NCI-H128 (cell line): ENCODE measurements at regions not wholly inside any gene's neighbourhood (a gene's known extent, or its start where the extent isn't known, plus 50 kb on each side); places are given as distances from the start of the nearest gene placed in this dataset.
"Not testable (repeated sequence)": the region's sequence is repeated elsewhere in the genome, so short reads cannot be mapped to it uniquely, and the experiment has no call there.

Source experiments
- DNase-seq: peaks from one replicate; lab custom pipeline; 2025; ENCODE audit not compliant: unreplicated experiment; lab: John Stamatoyannopoulos, UW

DNA sequence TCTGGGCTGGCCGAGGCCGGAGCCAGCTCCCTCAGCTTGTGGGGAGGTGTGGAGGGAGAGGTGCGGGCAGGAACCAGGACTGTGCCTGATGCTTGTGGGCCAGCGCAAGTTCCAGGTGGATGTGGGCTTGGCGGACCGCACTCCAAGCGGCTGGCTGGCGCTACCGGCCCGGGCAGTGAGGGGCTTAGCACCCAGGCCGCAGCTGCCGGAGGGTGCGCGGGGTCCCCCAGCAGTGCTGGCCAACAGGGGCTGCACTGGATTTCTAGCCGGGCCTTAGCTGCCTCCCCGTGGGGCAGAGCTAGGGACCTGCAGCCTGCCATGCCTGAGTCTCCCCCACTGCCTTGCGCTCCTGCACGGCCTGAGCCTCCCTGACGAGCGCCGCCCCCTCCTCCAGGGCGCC is 242.8 kb downstream of the CCSER2 start:
- no peak for DNase-seq

DNA sequence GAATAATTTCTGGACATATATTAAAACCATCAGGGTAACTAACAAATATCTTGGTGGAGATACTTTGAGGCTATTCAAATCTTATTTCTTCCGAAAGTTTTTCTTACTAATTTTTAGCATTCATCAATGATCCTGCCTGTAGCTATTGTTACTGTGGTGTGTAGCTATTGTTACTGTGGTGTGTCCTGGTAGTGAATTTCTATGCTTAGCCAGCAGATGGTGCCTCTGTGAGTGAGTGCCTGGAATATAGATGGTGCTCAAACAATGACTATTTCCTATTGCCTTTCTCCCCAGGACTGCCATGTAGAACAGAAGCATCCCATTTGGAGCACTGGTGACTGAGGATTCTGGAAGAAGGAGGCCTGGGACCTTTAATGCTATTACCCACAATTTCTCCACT is 245.7 kb downstream of the CCSER2 start:
- DNase-seq: no peak

DNA sequence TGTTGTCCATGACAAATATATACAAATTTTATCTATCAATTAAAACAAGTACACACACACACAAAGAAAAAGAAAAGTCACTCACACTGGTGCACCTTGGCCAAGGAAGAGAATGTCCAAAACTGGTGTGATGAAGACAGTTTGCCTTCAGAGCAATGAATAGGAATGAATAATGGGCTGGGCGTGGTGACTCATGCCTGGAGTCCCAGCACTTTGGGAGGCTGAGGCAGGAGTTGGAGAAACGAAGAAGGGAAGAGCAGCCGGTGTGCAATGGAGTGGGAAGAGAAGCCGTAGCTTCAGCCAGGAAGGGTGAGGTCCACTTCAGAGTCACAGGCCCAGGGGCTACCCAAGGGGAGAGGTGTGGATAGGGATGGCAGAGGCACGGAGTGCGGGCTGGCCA is 253.6 kb downstream of the CCSER2 start:
- DNase-seq: no peak

DNA sequence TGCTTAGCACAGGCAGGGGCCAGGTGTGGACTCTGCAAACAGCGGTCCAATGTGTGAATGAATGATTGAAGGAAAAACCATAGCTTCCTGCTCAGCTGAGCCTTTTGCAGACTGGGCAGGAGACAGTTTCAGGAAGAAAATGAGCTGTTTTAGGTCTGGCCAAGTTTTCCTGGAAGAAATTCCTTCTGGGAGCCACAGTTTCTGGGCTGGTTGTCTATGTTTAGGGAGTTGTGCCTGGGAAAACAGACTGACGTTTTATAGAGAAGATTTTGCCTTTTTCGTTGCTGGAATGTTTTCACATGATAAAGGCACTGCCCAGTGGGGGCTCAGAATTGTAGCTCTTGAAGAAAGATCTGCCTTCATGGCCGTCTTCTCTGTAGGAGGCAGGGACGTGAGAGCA is 255.1 kb downstream of the CCSER2 start:
- DNase-seq: no peak

DNA sequence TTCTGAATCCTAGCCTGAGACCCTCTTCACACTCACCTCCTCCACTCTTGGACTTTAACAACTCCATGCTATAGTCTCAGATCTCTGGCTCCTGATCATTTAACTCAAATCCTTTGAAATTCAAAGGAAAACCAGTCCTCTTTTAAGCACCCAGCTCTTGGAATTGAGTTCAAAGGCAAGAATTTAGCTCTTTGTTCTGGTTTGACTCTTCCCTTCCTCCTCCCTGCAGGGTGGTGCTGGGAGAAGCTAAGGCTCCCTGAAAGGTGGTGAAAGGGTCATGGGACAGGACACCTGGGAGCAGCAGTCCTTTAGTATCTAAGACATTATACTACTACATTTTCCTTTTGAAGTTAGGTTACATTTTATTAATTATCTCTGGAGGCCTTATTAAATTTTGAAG is 259.4 kb downstream of the CCSER2 start:
- DNase-seq: no peak

DNA sequence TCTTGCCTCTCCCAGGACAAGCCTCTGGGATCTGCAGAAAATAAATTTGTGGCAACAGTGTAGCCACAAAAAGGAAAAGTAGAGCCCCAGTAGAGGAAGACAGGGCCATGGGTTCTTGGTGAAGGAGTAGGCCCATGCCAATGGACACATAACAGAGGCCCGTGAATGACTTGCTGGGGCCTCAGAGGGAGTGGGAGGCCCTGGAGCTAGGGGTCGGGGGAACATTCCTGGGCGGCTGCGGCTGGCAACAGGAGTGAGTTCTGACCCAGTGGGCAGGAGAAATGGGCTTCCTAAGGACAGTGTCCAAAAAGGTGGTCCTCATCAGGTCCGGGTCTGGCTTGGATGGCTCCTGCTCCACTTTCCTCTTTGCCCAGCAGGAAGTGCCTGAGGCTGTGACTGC is 260.0 kb downstream of the CCSER2 start:
- no peak for DNase-seq

DNA sequence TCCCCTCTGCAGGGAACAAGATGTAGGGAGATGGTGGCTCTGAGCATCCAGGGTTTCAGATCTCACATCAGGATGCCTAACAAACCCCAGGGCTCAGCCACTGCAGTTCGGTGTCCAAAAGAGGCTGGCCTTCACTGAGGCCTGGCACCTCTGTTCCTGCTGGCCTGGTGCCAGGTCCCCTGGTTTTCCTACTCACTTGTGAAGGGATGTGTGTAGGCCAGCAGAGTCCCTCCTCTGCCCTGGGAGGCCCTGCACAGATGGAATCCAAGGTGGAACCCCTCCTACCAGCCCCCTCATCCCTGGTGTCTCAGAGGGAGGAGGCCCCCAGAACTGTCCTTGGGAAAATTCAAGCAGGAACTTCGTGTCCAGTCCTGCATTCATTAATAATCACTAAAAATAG is 260.6 kb downstream of the CCSER2 start:
- no peak for DNase-seq

DNA sequence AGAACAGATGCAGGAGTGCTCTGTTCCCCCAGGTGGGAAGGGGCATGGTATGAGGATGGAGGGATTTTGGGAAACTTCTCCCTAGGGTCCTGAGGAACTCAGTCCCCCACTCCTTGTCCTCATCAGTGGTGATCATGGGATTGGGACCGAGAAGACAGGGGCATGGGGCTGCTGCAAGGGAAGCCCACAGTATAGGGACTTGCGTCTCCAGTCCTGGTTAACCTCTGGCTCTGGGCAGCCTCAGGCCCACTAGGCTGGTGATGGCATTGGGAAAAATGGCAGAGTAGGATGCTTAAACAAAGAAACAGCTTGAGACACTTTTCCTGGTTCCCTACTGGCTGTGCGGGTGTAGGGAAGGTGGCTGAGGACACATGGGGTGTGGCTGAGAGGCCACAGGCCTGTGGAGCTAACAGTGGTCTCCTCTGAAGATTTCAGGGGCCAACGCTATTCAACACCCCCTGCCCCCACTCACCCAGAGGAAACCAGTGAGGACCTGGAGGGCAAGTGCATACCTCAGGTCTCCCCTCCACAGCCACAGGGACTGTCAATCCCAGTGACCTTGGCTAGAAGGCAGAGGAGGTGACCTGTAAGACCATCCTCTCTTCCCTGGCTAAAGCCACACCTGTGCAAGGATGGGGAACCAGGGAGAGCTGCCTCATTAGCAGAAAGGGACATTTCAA is 261.3 kb downstream of the CCSER2 start:
- no peak for DNase-seq

DNA sequence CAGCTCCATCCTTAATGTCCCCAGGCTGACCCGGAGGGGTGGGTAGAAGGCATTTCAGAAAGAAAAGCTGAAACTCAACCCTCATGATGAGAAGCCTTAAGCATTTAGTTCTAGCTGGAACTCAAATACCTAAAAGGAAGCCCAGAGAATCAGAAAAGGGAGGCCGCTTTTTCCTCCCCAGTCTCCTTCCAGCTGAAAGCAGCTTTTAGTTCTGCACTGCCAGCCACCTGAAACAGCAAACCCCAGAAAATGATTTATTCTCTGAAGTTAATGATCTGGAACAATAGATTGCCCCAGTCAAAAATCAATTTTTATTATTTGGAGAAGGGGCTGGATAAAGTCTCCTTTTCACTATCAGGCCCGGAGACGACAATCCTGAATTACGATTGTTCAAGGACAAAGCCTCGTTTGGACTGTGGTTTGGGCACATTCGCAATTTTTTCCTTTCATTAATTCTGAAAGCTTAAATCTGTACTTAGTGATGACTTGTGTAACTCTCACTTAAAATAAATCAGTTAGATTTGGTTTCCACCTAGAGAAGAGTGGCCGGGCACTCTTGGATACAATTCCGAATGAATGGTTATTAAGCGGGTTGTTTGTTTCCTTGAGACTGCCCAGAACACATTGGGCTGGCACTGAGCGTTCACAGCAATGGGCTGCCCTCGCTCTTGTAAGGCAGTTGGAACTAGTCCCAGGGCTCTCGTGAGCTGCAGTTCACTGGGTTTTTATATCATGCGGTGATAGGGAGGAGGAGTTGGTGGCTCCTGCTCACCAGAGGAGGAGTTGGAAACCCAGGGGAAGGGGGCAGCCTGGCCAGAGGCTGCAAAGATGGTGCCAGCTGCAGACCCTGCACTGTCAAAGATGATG is 262.2 kb downstream of the CCSER2 start:
- peak; percentile 34 for DNase-seq

DNA sequence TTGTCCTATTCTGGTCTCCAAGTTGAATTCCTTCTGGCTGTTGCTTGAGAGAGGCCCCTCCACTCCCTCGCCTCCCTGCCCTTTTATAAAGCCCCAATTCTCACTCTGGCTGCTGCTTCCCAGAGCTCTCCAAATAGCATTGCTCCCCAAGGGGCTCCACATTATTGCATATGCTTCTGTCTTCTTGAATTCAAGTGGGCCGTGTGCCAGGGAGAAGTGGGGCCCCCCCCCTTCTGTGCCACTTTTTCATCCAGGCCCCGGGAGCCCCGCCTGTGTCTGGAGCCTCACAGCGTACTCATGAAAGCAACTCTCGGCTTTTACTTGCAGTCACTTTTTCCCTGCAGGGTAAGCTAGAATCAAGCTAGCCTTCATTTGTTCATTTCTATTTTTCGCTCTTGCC is 265.1 kb downstream of the CCSER2 start:
- DNase-seq: peak; percentile 6

DNA sequence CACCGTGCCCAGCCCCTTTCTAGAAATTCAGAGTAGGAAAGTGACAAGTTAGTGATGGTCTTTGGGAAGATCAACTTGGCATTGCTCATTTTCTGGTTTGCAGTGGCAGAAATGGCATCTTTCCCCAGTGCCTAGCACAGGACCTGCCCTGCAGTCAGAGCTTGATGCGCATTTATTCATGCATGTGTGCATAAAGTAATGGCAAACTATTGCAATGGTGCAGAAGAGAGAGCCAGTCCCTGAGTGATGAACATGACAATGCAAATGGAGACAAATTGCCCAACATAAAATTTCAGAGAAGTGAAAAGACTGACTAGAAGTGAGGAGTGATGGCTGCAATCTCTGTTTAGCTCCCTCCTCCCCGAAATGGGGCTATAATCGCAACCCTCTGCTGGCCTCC is 268.2 kb downstream of the CCSER2 start:
- no peak for DNase-seq

DNA sequence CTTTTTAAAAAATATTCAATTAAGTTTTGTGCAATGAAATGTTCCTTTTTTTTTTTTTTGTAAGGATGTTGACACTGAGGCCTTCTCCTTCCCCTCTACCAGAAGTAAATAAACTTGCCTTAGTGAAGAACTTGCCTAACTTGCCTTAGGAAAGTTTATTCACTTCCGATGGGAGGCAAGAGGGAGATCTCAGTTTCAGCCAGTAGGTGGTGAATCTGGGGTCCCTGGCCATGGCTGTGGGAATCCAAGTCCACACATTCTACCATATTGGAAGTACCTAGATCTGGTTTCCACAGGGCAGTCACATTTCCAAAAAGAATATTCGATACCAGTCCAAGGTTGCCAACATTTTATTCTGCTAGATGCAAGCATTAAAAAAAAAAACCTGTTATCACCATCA is 270.9 kb downstream of the CCSER2 start:
- no peak for DNase-seq

DNA sequence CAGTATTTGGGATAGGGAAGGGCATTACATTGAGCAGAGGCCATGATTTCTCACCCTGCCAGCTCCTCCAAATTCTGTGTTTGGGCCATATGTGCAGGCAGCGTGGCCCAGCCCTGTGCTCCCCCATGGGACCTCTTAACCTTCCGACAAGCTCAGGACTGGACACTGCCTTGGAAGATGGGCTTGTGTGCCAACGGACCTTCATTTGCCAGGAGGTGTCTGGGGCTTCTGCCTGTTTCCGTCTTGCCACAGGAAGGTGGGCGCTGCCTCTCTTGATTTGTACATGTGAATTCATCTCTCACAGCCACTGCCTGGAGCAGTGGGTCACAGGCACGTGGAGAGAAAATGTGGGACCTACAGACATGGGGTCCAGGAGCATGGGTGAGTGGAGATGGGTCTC is 272.6 kb downstream of the CCSER2 start:
- DNase-seq: no peak

DNA sequence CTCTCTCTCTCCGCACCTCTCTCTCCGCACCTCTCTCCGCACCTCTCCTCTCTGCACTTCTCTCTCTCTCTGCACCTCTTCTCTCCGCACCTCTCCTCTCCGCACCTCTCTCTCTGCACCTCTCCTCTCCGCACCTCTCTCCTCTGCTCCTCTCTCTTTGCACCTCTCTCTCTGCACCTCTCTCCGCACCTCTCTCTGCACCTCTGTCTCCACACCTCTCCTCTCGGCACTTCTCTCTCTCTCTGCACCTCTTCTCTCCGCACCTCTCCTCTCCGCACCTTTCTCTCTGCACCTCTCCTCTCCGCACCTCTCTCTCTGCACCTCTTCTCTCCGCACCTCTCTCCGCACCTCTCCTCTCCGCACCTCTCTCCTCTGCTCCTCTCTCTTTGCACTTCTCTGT is 274.2 kb downstream of the CCSER2 start:
- DNase-seq: not testable (repeated sequence)

DNA sequence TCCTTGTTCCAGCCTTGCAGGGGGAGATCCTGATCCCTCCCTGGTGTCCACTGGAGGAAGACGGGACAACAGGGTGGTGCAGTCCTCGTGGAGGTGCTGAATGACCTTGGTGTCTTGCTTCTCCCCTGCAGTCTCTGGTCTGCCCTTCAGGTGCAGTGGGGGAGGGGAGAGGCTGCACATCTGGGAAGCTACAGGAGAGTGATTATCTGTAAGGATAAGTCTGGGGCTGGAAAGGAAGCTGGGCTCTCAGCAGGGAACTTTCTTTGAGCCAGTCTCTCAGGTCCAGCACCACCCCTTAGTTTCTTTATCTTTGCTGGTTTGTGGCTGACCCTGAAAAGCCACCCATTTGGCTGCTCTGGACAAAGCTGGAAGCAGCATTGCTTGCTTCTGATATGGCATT is 275.6 kb downstream of the CCSER2 start:
- no peak for DNase-seq

DNA sequence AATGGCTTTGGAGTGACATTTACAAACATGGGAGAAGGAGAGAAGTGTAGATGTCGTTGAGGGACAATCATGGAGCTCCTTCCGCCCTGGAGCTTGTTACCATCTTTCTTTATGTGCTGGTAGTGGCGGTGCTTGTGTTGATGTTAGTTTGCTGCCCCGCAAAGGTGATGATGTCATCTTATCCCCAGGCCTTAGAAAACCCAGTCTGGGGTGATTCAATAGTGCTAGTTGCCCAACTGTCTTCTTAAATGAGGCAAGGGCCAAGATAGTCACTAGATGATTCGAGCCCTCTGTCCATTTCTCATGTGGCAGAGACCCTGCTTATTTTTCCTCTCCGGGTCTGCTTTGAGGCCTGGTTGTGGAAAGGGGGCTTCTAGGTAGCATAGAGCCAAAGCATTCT is 277.4 kb downstream of the CCSER2 start:
- DNase-seq: no peak

DNA sequence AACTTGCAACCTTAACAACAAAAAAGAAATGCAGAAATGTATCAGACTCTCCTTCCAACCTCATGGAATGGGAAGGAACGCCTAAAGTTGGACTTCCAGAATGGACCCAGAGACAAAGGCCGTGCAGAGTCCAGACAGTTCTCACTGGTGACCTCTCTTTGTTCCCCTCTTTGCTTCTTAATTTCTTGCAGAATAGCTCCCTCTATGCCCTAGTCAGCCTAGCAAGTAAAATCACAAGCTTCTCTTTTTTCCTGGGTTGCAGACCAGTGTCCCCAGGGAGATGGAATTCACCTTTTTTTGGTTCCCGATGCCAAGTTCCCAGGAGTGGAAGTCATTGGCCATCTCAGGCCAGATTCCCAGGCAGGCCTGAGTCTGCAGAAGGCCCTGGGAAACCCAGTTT is 278.0 kb downstream of the CCSER2 start:
- no peak for DNase-seq

DNA sequence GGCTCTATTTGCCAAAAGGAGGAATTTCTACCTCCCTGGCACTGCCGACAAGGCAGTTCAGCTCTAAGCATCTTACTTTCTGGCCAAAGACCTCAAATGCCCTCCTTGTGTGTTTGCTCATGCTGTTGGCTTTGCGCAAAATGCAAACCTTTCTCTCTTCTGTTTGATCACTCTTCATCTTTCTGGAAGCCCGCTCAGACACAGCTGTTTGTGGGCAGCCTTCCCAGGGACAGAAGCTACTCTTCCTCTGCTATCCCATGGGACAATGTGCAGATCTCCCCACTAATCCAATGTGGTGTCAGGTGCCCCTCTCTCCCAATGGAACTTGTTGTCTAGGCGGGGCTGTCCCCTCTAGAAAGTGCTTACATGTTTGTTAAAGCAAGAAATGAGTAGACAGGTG is 278.7 kb downstream of the CCSER2 start:
- no peak for DNase-seq

DNA sequence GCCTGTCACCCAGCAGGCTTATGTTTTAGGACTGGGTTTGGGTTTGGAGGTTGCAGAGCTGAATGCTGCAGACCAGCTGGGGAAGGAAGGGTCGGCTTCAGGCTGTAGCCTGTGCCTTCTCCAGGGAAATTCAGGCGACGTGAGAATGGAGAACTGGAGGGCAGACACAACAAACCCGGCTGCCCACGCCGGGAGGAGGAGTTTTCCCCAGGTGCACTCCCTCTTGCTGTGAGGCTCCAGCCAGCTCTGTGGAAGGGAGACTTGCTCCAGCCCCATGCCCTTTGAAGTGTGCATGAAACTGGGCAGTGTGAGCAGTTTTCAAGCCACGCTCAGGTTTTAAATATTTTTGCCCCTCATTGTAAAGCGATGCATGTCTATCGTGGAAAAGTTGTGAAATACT is 279.1 kb downstream of the CCSER2 start:
- DNase-seq: no peak

DNA sequence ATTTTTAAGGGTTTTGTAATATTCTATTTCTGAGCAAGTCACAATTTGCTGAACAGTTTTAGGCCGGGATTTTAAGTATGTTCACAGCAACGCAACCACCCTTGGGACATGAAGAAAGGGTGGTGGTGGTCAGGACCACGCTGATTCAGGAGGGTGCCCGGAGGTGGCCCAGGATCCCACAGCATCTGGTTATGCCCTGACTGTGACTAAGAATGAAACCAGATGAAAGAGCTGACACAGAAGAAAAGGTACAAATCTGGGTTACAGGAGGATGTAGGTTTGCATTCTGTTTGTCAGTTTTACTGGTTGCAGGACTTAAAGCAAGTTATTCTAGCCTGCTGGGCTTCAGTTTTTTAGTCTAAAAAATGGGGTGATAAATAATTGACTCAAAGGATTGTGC is 279.7 kb downstream of the CCSER2 start:
- DNase-seq: no peak

DNA sequence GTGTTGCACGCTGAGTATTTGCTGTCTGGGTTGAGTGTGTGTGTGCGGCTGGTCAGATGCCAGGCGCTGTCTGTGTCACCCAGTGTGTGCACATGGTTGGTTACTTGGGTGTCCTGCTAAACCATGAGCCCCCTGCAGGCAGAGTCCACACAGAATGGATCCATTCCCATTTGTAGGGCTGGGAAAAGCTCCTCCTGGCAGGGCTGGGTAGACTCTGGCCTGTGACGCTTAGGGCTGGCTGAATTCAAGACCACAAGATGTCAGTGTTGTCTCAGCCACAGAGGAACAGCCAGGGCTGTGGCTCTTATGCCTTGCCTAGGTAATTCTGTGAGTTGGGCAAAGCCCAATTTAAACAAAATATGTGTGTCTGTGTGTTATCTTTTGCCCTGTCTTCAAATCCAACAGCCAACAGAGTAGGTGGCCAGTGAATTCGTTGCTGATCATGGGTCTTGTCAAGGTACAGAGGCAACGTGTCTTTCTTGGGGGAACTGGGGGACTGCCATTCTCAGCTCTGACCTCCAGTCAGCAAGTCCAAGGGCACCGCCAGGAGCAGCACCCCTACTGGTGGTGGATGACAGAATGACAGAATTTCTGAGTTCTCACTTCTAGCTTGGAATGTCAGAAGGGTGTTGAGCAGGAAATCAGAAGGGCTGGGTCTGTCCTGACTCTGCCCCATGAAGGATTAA is 285.1 kb downstream of the CCSER2 start:
- peak; percentile 2 for DNase-seq
